ENCODE measurements at regions not wholly inside any gene's neighbourhood (a gene's known extent, or its start where the extent isn't known, plus 50 kb on each side); places are given as distances from the start of the nearest gene placed in this dataset.

GRCh38 chr7:41415051-41415450 lies 287.8 kb downstream of the INHBA start:
- no peak overlapping the region for H3K23ac ChIP-seq (ENCODE audit: insufficient read length)
- H3K18ac ChIP-seq (ENCODE audit: extremely low read depth, low read length), result no peak overlapping the region
- H4K20me1 ChIP-seq (replicated peaks in 1 of 2; ENCODE audit: control insufficient read depth in 1 of 2, insufficient read depth in 2 of 2, low read length in 2 of 2), result no peaks in the 10 kb centered on the region
- H3K27me3 ChIP-seq (replicated peaks in 1 of 4; ENCODE audit: control insufficient read depth in 3 of 4, extremely low read depth in 1 of 4, insufficient read depth in 3 of 4, low read length in 3 of 4), result no peaks in the 10 kb centered on the region; a peak in 1 of 7 replicates
- H3K9me3 ChIP-seq (ENCODE audit: insufficient read depth in 2 of 2, low read depth in 1 of 2, low read length in 1 of 2), result no peaks in the 10 kb centered on the region
- H3K56ac ChIP-seq (replicated peaks; ENCODE audit: insufficient read length, low read depth, low read length), result no peak overlapping the region
- H3K27ac ChIP-seq (ENCODE audit: low read depth, low read length), result no peak overlapping the region
- H3K4me3 ChIP-seq (ENCODE audit: extremely low read depth in 1 of 4, insufficient read depth in 2 of 4, low read depth in 3 of 4, low read length in 4 of 4), result no peak overlapping the region
- H3K79me2 ChIP-seq (ENCODE audit: control insufficient read depth in 1 of 2, insufficient read depth in 2 of 2, low read length in 2 of 2), result no peaks in the 10 kb centered on the region
- no peak overlapping the region for H2AK5ac ChIP-seq (ENCODE audit: low read depth, low read length)
- ChIA-PET POLR2A (ENCODE audit: partially characterized antibody) (no interaction called here), CTCF (ENCODE audit: partially characterized antibody) (interaction anchor here (1.6 kb wide), 1 partner anchor 278 kb away, joined by 3 read pairs; no protein-coding TSS in a partner anchor)
- peak overlapping the region; percentile 44 for H3K4ac ChIP-seq (replicated peaks; ENCODE audit: insufficient read length, low read depth, low read length)
- H2BK12ac ChIP-seq (ENCODE audit: low read depth, low read length), result no peak overlapping the region
- H2BK120ac ChIP-seq (replicated peaks; ENCODE audit: low read depth, low read length), result no peak overlapping the region
- H3K14ac ChIP-seq (ENCODE audit: insufficient read length), result no peak overlapping the region
- WGBS, 2 experiments (ENCODE audit: extremely low coverage in 1 of 2, insufficient coverage in 1 of 2, insufficient read length in 1 of 2, insufficient replicate concordance in 2 of 2, low coverage in 1 of 2, low lambda C conversion rate in 2 of 2, missing lambda C conversion rate in 1 of 2), result 97% methylated on average over 4 of the region's 4 CpGs; no CpG with 5 or more reads in 1 of the 2 experiments
- no peak overlapping the region for H2AFZ ChIP-seq (ENCODE audit: low read length)
- H4K91ac ChIP-seq (replicated peaks; ENCODE audit: insufficient read length, low read length), result no peak overlapping the region
- H3K9ac ChIP-seq (replicated peaks in 1 of 4; ENCODE audit: extremely low read depth in 1 of 4, low read depth in 3 of 4, low read length in 3 of 4), result no peak overlapping the region
- H3K4me2 ChIP-seq (ENCODE audit: insufficient read depth in 1 of 2, low read depth in 2 of 2, low read length in 2 of 2), result no peak overlapping the region
- no peaks in the 10 kb centered on the region for H3K23me2 ChIP-seq (ENCODE audit: low read depth, low read length)
- H4K8ac ChIP-seq (ENCODE audit: extremely low read depth, insufficient read depth, low read length), result no peak overlapping the region
- no peak overlapping the region for H4K5ac ChIP-seq (ENCODE audit: insufficient read length, low read depth, low read length)
- no peaks in the 10 kb centered on the region for H3K79me1 ChIP-seq (ENCODE audit: low read depth, low read length)
- FAIRE-seq (no peak), DNase-seq (ENCODE audit: low read depth in 1 of 2, low spot score in 2 of 2) (no peak)
- TF ChIP-seq FOSL1 (IDR thresholded peaks at IDR 0.05; ENCODE audit: insufficient read depth, low read depth, low read length) (no peak), CTBP2 (IDR thresholded peaks at IDR 0.05; ENCODE audit: borderline replicate concordance, insufficient read depth, insufficient read length, low read length) (no peak), GABPA (IDR thresholded peaks at IDR 0.05; ENCODE audit: borderline replicate concordance, insufficient read depth, low read length) (no peak), SAP30 (IDR thresholded peaks at IDR 0.05; ENCODE audit: insufficient read depth, insufficient replicate concordance, low read length) (no peak), BCL11A (IDR thresholded peaks at IDR 0.05; ENCODE audit: low read depth in 2 of 2, low read length in 2 of 2) (no peak), POLR2AphosphoS5 (IDR thresholded peaks at IDR 0.05; ENCODE audit: low read depth, low read length) (no peak), MAFK (IDR thresholded peaks at IDR 0.05; ENCODE audit: low read depth, low read length) (no peak), CREB1 (IDR thresholded peaks at IDR 0.05) (no peak), ATF2 (IDR thresholded peaks at IDR 0.05; ENCODE audit: low read length) (no peak)
- no peak overlapping the region for H2BK5ac ChIP-seq (ENCODE audit: low read depth, low read length)
- H2BK20ac ChIP-seq (ENCODE audit: low read length), result no peak overlapping the region
- peaks cover 0 to 6% (median 0%) of the 10 kb centered on the region in 4 experiments; a peak in 1 of 7 replicates for H3K4me1 ChIP-seq (replicated peaks in 1 of 4; ENCODE audit: control insufficient read depth in 3 of 4, insufficient read depth in 4 of 4, low read length in 3 of 4)
- no peak overlapping the region for H2BK15ac ChIP-seq (ENCODE audit: low read length)
- no peaks in the 10 kb centered on the region for H3K36me3 ChIP-seq (ENCODE audit: control insufficient read depth in 2 of 4, insufficient read depth in 4 of 4, low read length in 3 of 4)
